NCI-H2081 treated with DMSO at 0.1 percent for 48 hours (cell line): ENCODE measurements at regions not wholly inside any gene's neighbourhood (a gene's known extent, or its start where the extent isn't known, plus 50 kb on each side); places are given as distances from the start of the nearest gene placed in this dataset.

ENCODE experiments used
- DNase-seq: peaks from one replicate; lab custom pipeline; 2025; lab: John Stamatoyannopoulos, UW

- DNase-seq: no peak
Observed at GRCh38 chr22:47446821-47447810, 684.7 kb downstream of the TBC1D22A start.

GRCh38 chr22:47446331-47446730 lies 683.9 kb downstream of the TBC1D22A start:
- no peak for DNase-seq

GRCh38 chr22:47445716-47446290 lies 683.4 kb downstream of the TBC1D22A start:
- no peak for DNase-seq

- no peak for DNase-seq
Observed at GRCh38 chr22:47445212-47445611, 682.8 kb downstream of the TBC1D22A start.

GRCh38 chr22:47444746-47445065 lies 682.3 kb downstream of the TBC1D22A start:
- DNase-seq: no peak

- no peak for DNase-seq
Observed at GRCh38 chr22:47443836-47444745, 681.6 kb downstream of the TBC1D22A start.

- DNase-seq: no peak
Observed at GRCh38 chr22:47442821-47443220, 680.4 kb downstream of the TBC1D22A start.

- DNase-seq: no peak
Observed at GRCh38 chr22:47439643-47440265, 677.3 kb downstream of the TBC1D22A start.

GRCh38 chr22:47437636-47438035 lies 675.2 kb downstream of the TBC1D22A start:
- DNase-seq: no peak

GRCh38 chr22:47437110-47437509 lies 674.7 kb downstream of the TBC1D22A start:
- DNase-seq: no peak

- no peak for DNase-seq
Observed at GRCh38 chr22:47435826-47436225, 673.4 kb downstream of the TBC1D22A start.

- no peak for DNase-seq
Observed at GRCh38 chr22:47435204-47435487, 672.7 kb downstream of the TBC1D22A start.

- DNase-seq: no peak
Observed at GRCh38 chr22:47434336-47435203, 672.1 kb downstream of the TBC1D22A start.

GRCh38 chr22:47433627-47434026 lies 671.2 kb downstream of the TBC1D22A start:
- no peak for DNase-seq

- no peak for DNase-seq
Observed at GRCh38 chr22:47432683-47433082, 670.2 kb downstream of the TBC1D22A start.

- DNase-seq: no peak
Observed at GRCh38 chr22:47423861-47424820, 661.7 kb downstream of the TBC1D22A start.

- no peak for DNase-seq
Observed at GRCh38 chr22:47423266-47423665, 660.8 kb downstream of the TBC1D22A start.

GRCh38 chr22:47422736-47423135 lies 660.3 kb downstream of the TBC1D22A start:
- no peak for DNase-seq

GRCh38 chr22:47421846-47422245 lies 659.4 kb downstream of the TBC1D22A start:
- DNase-seq: no peak

- DNase-seq: no peak
Observed at GRCh38 chr22:47420211-47420610, 657.8 kb downstream of the TBC1D22A start.
